ENCODE measurements at regions not wholly inside any gene's neighbourhood (a gene's known extent, or its start where the extent isn't known, plus 50 kb on each side); places are given as distances from the start of the nearest gene placed in this dataset.

DNA sequence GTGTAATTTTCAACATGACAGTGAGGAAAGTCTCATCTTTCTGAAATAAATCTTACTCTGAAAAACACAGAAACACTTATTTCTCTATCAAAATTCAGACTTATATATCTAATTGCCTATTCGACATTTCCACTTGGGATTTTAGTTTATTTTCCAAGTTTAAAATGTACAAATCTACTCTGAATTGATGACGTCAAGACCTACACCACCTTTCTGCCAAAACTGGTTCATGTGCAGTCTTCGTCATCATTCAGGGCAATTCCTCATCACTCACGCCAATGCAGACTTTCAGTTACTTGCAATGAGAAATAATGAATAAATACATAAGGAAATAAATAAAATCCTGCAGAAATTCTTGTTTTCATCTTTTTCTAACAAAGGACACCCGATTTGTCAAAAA lies 843.8 kb downstream of the C12orf50 start:
- Mint-ChIP-seq H3K9me3 (ENCODE audit: unreplicated experiment) (no peaks in the 10 kb centered on the region), H3K4me3 (ENCODE audit: unreplicated experiment) (no peak overlapping the region), H3K4me1 (ENCODE audit: low read depth, unreplicated experiment) (no peaks in the 10 kb centered on the region), H3K36me3 (ENCODE audit: unreplicated experiment) (no peaks in the 10 kb centered on the region), H3K27ac (ENCODE audit: unreplicated experiment) (no peak overlapping the region), H3K27me3 (ENCODE audit: unreplicated experiment) (no peaks in the 10 kb centered on the region)
- no peak for DNase-seq
- TF ChIP-seq, protein P1, sequence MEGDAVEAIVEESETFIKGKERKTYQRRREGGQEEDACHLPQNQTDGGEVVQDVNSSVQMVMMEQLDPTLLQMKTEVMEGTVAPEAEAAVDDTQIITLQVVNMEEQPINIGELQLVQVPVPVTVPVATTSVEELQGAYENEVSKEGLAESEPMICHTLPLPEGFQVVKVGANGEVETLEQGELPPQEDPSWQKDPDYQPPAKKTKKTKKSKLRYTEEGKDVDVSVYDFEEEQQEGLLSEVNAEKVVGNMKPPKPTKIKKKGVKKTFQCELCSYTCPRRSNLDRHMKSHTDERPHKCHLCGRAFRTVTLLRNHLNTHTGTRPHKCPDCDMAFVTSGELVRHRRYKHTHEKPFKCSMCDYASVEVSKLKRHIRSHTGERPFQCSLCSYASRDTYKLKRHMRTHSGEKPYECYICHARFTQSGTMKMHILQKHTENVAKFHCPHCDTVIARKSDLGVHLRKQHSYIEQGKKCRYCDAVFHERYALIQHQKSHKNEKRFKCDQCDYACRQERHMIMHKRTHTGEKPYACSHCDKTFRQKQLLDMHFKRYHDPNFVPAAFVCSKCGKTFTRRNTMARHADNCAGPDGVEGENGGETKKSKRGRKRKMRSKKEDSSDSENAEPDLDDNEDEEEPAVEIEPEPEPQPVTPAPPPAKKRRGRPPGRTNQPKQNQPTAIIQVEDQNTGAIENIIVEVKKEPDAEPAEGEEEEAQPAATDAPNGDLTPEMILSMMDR (IDR thresholded peaks at IDR 0.05; ENCODE audit: partially characterized antibody, unreplicated experiment) = no peak

DNA sequence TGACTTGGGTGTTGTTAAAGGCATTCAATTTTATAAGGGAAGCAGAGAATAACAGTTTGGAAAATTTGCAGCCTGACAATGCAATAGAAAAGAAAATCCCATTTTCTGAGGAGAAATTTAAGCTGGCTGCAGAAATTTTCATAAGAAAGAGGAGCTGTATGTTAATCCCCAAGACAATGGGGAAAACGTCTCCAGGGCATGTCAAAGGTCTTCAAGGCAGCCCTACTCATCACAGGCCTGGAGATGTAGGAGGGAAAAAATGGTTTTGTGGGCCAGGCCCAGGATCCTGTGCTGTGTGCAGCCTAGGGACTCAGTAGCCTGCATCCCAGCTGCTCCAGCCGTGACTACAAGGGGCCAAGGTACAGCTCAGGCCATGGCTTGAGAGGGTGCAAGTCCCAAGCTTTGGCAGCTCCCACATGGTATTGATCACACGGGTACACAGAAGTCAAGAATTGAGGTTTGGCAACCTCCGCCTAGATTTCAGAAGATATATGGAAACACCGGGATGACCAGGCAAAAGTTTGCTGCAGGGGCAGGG lies 846.4 kb downstream of the C12orf50 start:
- Mint-ChIP-seq H3K36me3 (ENCODE audit: unreplicated experiment) (no peaks in the 10 kb centered on the region), H3K4me1 (ENCODE audit: low read depth, unreplicated experiment) (no peaks in the 10 kb centered on the region), H3K4me3 (ENCODE audit: unreplicated experiment) (no peak overlapping the region), H3K27ac (ENCODE audit: unreplicated experiment) (no peak overlapping the region), H3K9me3 (ENCODE audit: unreplicated experiment) (no peaks in the 10 kb centered on the region), H3K27me3 (ENCODE audit: unreplicated experiment) (no peaks in the 10 kb centered on the region)
- no peak for DNase-seq
- TF ChIP-seq, protein P1 (IDR thresholded peaks at IDR 0.05; ENCODE audit: partially characterized antibody, unreplicated experiment) = no peak

DNA sequence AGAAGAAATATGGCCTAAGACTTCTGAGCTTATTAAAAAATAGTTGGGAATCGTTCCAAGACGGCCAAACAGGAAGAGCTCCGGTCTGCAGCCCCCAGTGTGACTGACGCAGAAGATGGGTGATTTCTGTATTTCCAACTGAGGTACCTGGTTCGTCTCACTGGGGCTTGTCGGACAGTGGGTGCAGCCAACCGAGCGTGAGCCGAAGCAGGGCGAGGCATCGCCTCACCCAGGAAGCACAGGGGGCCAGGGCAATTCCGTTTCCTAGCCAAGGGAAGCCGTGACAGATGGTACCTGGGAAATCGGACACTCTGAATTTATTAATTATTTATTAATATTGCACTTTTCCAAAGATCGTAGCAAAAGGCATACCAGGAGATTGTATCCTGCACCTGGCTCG lies 857.8 kb downstream of the C12orf50 start:
- H3K4me3 Mint-ChIP-seq (ENCODE audit: unreplicated experiment) = no peak overlapping the region
- peaks cover 7% of the 10 kb centered on the region for H3K36me3 Mint-ChIP-seq (ENCODE audit: unreplicated experiment)
- H3K4me1 Mint-ChIP-seq (ENCODE audit: low read depth, unreplicated experiment) = no peaks in the 10 kb centered on the region
- DNase-seq = no peak
- no peaks in the 10 kb centered on the region for H3K27me3 Mint-ChIP-seq (ENCODE audit: unreplicated experiment)
- no peak overlapping the region for H3K27ac Mint-ChIP-seq (ENCODE audit: unreplicated experiment)
- TF ChIP-seq, protein P1 (IDR thresholded peaks at IDR 0.05; ENCODE audit: partially characterized antibody, unreplicated experiment) = no peak
- peaks cover under 1% of the 10 kb centered on the region for H3K9me3 Mint-ChIP-seq (ENCODE audit: unreplicated experiment)

DNA sequence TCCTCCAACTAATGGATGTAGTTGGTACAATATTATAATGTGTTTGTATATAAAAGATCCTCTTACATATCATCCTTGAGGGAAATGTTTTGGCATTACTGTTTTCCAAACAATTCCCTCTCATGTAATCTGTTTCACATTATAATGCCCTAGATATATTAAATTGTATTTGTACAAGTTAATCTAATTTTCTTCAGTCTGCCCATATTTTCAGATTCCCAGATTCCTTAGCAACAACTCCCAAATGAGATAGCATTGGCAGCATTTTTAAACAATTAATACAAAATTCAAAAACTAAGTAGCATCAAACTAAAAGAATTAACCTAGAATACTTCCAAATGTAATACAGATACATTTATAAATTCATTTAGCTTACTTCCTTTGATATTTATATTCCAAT lies 860.2 kb downstream of the C12orf50 start:
- Mint-ChIP-seq H3K9me3 (ENCODE audit: unreplicated experiment) (peaks cover 4% of the 10 kb centered on the region), H3K27ac (ENCODE audit: unreplicated experiment) (no peak overlapping the region), H3K4me3 (ENCODE audit: unreplicated experiment) (no peak overlapping the region), H3K4me1 (ENCODE audit: low read depth, unreplicated experiment) (no peaks in the 10 kb centered on the region), H3K27me3 (ENCODE audit: unreplicated experiment) (no peaks in the 10 kb centered on the region), H3K36me3 (ENCODE audit: unreplicated experiment) (peaks cover 4% of the 10 kb centered on the region)
- TF ChIP-seq, protein P1 (IDR thresholded peaks at IDR 0.05; ENCODE audit: partially characterized antibody, unreplicated experiment) = no peak
- no peak for DNase-seq

DNA sequence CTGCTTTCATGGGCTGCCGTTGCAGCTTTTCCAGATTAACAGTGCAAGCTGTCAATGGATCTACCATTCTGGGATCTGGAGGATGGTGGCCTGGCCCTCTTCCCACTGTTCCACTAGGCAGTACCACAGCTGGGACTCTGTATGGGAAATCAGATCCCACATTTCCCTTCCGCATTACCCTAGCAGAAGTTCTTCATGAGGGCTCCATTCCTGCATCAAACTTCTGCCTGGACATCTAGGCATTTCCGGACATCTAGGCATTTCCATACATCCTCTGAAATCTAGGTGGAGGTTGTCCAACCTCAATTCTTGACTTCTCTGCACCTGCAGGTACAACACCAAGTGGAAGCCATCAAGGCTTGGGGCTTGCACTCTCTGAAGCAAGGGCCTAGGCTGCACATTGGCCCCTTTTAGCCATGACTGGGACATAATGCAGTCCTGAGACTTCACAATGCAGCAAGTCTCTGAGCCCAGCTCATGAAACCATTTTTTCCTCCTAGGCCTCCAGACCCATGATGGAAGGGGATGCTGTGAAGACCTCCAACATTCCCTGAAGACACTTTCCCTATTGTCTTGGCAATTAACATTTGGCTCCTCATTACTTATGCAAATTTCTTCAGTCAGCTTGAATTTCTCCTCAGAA lies 863.3 kb downstream of the C12orf50 start:
- TF ChIP-seq, protein P1 (IDR thresholded peaks at IDR 0.05; ENCODE audit: partially characterized antibody, unreplicated experiment) = no peak
- no peak for DNase-seq
- no peaks in the 10 kb centered on the region for H3K27me3 Mint-ChIP-seq (ENCODE audit: unreplicated experiment)
- peaks cover 4% of the 10 kb centered on the region for H3K36me3 Mint-ChIP-seq (ENCODE audit: unreplicated experiment)
- H3K4me3 Mint-ChIP-seq (ENCODE audit: unreplicated experiment) = no peak overlapping the region
- peaks cover 4% of the 10 kb centered on the region for H3K9me3 Mint-ChIP-seq (ENCODE audit: unreplicated experiment)
- H3K27ac Mint-ChIP-seq (ENCODE audit: unreplicated experiment) = no peak overlapping the region
- no peaks in the 10 kb centered on the region for H3K4me1 Mint-ChIP-seq (ENCODE audit: low read depth, unreplicated experiment)

Data from glutamatergic neuron (in vitro differentiated cells).